HG02763 (cell line): ENCODE measurements at regions not wholly inside any gene's neighbourhood (a gene's known extent, or its start where the extent isn't known, plus 50 kb on each side); places are given as distances from the start of the nearest gene placed in this dataset.
"Not testable (repeated sequence)": the region's sequence is repeated elsewhere in the genome, so short reads cannot be mapped to it uniquely, and the experiment has no call there.

Experiments used
- ATAC-seq: cut with Tn5 transposase; IDR thresholded peaks from one replicate; pipeline ENCODE4 v1.9.1; 2021; ENCODE audit warnings: mild to moderate bottlenecking, moderate library complexity; ENCODE audit not compliant: unreplicated experiment

DNA sequence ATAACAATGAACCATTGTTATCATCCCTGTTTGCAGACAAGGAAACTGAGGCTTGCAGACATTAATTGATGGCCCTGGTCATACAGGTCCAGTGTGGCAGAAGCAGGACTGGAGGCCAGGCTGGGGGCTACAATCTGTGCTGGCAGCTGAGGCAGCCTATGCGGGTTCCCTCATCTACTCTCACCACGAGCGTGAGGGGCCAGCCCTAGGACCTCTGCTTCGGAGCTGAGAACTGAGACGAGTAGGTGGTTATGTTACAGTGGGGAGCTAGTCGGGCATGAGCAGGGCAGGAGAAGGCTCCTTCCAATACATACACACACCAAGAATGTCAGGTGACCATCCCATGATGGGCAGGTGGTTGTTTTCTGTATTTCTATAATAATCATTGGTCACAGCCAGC lies 82.2 kb upstream of the ASB18 start:
- no peak for ATAC-seq

DNA sequence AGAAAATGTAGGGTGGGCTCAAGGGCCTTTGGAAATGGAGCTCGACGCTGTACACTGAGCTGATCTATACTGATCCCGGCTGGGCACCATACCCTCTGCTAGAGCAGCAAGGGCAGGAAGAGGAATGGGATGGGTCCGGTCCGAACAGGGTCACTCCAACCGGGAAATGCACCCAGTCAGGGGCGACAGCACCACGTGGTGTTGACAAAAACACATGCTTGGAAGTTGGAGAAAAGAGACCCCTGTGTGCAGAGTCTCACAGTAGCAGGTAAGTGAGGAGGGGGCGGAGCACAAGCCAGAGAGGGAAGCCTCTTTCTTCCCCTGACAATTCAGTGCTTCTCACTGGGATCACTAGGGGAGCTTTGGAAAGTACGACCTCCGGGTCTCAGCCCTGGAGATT lies 84.1 kb upstream of the ASB18 start:
- ATAC-seq = no peak

- no peak for ATAC-seq
Observed at GRCh38 chr2:236348976-236349375, 84.8 kb upstream of the ASB18 start.

GRCh38 chr2:236350426-236350825 lies 86.2 kb upstream of the ASB18 start:
- ATAC-seq = no peak

DNA sequence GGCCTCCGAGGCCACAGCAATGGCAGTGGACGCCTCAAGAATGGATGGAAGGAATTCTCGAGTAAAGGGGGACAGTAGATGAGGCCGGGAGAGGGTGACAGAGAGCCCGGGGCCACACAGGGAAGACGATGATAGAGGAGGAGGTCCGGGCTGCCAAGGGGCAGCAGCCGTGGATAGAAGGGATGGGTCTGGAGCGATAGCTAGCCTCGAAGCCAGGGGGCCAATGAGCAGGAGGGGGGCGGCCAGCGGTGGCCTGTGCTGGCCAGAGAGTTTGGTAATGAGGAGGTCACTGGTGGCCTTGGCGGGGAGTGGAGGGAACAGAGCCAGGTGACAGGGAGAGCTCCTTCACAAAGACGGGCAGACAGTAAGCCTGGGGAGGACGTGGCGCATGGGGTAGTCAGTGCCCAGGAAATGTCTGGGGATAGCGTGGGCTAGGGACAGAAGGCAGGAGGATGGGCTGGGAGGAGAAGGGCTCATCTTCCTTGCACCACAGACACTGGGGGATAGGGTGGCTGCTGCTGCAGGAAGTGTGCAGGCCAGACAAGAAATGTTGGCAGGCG lies 87.8 kb upstream of the ASB18 start:
- no peak for ATAC-seq

GRCh38 chr2:236352761-236353593 lies 88.8 kb upstream of the ASB18 start:
- ATAC-seq = no peak

GRCh38 chr2:236353594-236353942 lies 89.4 kb upstream of the ASB18 start:
- no peak for ATAC-seq

- ATAC-seq = no peak
Observed at GRCh38 chr2:236354056-236354940, 90.1 kb upstream of the ASB18 start.

DNA sequence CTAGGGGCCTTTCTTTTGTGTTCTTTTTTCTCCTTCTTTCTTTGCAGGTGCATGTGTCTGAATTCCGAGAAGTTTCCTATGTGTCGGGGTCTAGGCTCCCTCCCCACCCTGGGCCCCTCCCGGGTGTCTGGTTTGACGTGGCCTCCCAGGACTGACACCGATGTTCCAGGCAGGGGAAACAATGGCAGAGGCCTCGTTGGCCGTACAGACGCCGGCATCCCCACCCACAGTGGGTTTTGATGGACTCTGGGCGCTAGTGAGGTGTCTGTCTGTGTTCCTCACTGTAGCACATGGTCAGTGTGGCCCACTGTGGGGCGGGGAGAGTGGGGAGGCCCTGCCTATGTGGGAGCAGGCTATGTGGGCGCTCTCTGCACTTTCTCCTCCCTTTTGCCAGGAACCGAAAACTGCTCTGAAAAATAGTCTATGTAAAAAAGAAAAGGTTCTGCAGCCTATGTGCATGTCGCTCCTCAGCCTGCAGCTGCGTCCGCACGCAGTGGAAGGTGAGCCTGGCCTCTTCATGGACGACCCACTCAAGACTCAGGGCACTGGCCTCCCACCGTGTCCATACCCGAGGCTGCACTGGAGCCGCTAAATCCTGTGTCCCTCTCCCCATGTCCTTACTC lies 90.9 kb upstream of the ASB18 start:
- ATAC-seq = no peak

GRCh38 chr2:236355911-236356310 lies 91.7 kb upstream of the ASB18 start:
- no peak for ATAC-seq

DNA sequence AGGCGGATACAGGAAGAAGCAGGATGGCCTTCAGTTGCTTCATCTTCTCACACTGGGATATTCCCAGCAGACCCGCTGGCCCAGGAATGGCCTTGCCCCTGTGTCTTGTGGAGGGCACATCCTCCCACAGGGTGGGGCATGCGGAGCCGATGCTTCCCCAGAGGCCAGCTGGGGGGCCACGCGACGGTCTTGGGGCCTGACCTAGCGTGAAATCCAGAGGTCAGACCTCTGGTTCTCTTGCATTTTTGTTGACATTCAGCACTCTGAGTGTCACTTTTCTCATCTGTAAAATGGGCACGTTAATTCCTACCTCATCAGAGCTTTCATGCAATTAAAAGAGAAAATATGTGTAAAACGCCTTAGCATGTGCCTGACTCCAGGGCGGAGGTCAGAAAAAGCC lies 92.1 kb upstream of the ASB18 start:
- not testable (repeated sequence) for ATAC-seq

- not testable (repeated sequence) for ATAC-seq
Observed at GRCh38 chr2:236358482-236358881, 94.3 kb upstream of the ASB18 start.

- no peak for ATAC-seq
Observed at GRCh38 chr2:236359426-236360045, 95.3 kb upstream of the ASB18 start.

GRCh38 chr2:236360496-236360895 lies 96.3 kb upstream of the ASB18 start:
- no peak for ATAC-seq

- ATAC-seq = no peak
Observed at GRCh38 chr2:236363711-236364277, 99.6 kb upstream of the ASB18 start.

DNA sequence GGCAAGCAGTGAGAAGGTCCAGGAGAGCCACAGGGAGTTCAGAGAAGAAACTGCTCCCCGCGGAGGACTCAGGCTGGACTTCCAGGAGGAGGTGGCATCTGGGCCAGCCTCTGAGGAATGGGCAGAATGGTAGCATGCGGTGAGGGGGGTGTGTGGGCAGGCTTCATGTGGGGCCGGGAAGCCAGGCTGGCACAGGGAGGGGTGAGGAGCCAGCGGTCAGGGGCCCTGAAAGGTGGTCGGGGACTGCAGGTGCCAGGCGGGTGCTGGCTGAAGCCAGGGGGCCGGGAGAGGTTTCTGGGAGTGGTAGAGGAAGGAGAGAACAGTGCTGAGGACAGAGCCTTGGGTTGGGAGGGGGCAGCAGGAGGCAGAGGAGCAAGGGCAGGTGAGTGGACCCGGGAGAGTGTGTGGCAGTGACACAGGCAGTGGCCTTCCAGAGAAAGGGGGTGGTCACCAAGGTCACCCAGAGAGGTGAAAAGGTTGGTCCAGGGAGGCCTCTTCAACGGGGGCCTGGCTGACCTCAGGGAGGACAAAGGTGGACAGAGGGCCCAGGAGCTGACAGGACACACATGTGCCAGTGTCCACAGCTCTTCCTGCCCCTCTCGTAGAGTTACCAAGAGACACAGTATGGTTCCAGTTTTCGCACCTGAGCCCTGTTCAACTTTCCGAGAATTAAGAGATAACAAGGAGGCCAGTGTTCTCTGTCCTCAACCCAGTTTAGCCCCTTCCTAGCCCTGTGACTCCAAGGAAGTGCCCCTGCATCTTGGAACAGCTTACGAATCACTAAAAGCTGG lies 101.2 kb upstream of the ASB18 start:
- ATAC-seq = no peak

DNA sequence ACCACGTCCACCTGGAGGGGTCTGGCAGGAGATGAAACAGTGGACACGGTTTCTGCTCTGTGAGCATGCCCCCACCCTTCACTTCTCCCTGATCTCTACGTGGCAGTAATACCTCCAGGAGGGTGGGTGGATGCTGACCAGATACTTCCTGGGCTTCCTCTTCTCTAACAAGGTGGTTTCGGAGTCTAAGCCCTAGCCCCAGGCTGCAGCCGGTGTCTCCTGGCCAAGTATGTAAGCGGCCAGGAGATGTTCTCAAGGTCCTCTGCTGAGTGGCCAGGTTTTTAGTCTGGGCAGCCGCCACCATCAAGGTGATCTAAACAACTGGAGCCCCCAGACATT lies 101.8 kb upstream of the ASB18 start:
- ATAC-seq = no peak

GRCh38 chr2:236366397-236366796 lies 102.2 kb upstream of the ASB18 start:
- peak; percentile 46 for ATAC-seq

DNA sequence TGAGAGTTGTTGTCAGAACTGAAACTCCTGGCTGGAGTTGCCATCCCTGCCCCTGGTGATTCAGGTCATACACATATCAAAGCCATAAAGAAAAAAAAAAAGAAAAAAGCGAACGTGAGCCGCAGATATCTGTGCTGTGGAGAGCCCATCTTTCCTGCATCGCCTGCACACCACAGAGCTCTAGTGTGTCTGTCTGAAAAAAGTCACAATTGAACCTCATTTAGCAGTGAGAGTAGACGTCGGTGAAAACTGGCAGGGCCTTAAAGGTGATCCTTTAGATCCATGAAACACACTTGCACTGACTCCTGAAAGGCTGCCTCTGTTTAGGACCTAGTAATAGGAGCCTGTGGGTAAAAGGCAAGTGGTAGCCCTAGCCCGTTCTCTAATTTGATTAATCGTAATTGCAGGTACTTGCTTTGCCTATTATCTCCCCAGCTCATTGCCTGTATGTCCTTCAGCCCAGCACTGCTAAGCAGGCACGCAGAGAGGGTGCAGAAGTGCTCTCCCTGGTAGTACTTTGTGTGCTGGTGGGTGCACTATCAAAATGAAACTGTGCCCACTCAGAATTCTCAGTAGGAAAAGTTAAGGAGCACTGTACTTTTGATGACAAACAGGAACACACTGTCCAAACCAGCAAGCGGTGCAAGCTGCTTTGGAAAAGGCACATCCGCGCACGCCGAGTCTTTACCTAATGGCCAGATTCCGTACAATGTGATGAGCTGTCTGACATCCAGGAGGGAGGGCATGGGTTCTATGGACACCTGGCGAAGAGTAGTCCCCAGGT lies 103.5 kb upstream of the ASB18 start:
- no peak for ATAC-seq
